GM10266 (cell line): ENCODE measurements at regions not wholly inside any gene's neighbourhood (a gene's known extent, or its start where the extent isn't known, plus 50 kb on each side); places are given as distances from the start of the nearest gene placed in this dataset.

Experiments used
- DNase-seq: peaks from one replicate; pipeline ENCODE4 v3.0.0; 2012; ENCODE audit errors: extremely low spot score
- TF ChIP-seq, protein P1 (sequence below): IDR thresholded peaks from 2 replicates; pipeline ENCODE4 v1.5.1; 2012; ENCODE audit warnings: mild to moderate bottlenecking, low read depth; ENCODE audit not compliant: control insufficient read depth, insufficient read depth; ENCODE audit errors: missing control alignments

GRCh38 chr11:121801394-121801748 is 314.6 kb downstream of the BLID start:
- DNase-seq = no peak
- TF ChIP-seq, protein P1, sequence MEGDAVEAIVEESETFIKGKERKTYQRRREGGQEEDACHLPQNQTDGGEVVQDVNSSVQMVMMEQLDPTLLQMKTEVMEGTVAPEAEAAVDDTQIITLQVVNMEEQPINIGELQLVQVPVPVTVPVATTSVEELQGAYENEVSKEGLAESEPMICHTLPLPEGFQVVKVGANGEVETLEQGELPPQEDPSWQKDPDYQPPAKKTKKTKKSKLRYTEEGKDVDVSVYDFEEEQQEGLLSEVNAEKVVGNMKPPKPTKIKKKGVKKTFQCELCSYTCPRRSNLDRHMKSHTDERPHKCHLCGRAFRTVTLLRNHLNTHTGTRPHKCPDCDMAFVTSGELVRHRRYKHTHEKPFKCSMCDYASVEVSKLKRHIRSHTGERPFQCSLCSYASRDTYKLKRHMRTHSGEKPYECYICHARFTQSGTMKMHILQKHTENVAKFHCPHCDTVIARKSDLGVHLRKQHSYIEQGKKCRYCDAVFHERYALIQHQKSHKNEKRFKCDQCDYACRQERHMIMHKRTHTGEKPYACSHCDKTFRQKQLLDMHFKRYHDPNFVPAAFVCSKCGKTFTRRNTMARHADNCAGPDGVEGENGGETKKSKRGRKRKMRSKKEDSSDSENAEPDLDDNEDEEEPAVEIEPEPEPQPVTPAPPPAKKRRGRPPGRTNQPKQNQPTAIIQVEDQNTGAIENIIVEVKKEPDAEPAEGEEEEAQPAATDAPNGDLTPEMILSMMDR = no peak

DNA sequence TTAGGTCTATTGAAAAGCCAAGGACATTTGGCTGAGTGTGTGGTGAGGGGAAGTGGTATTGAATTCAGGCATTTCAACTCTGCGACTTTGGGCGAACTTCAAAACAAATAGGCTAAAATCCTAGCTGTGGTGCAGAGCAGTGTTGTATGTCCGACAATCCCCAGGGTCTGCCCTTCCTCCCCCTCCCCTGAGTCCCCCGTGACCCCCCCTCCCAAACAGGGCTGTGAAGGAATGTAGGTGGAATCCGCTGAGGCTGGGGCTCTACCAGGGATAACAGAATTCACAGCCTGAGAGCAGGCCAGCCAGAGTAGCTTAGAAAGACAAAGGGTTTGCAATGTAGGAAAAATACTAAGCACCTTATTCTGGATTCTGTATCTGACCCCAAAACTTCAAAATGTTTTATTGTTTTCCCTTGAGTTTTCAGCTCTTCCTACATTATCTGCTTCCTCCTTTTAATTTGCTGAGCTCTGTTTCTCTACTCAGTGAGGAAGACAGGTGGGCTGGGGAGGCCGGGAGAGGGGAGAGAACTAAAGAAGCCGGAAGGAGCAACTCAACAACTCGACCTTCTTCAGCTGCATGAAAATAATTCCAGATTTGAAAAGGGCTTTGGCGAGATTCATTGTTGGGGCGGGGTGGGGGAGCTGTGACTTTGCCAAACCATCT is 315.2 kb downstream of the BLID start:
- TF ChIP-seq, protein P1 = no peak
- no peak for DNase-seq

- DNase-seq = no peak
- TF ChIP-seq, protein P1 = no peak
Measured at GRCh38 chr11:121800240-121800639, 315.8 kb downstream of the BLID start.

- TF ChIP-seq, protein P1 = no peak
- DNase-seq = no peak
Measured at GRCh38 chr11:121797496-121797895, 318.5 kb downstream of the BLID start.

GRCh38 chr11:121795174-121795573 is 320.8 kb downstream of the BLID start:
- DNase-seq = no peak
- TF ChIP-seq, protein P1 = no peak

DNA sequence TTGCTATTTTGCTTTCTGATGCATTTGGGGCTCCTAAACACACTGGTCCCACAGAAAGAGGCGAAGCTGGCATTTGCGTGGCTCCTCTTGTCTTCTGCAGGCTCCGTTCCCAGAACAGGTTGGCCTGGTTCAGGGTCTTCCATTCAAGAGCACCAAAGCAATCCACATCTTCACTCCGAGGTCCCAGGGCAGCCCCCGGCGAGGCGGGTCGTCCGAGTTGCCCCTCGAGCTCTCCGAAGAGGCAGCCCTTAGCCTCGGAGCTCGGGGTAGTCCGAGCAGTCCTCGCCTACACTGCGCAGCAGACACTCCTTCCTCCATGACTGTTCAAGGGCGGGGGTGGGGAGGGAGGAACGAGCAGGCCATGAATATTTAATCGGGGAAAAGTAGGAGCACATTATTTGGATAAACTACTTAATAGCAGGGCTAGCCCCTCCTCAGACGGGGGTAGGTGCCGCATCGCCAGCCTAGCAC is 321.3 kb downstream of the BLID start:
- TF ChIP-seq, protein P1 = no peak
- DNase-seq = no peak

DNA sequence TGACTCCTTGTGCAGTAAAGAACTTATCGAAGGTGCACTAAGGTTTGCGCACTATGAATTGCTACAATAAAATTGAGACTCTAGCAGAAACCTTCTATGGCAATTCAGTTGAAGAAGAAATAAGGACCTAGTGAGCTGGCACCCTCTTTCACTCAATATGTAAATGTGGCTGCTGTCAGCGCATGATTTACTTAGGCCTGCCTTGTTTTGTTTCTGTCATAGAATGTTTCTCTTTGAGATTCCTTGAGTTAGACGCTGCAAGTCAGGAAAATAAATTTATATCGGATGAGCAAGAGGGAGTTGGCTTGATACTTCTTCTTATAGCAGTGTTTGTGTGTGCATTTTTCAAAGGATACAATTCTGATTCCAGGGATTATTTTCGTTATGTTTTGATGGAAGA is 322.1 kb downstream of the BLID start:
- no peak for DNase-seq
- TF ChIP-seq, protein P1 = no peak
